Posterior cingulate gyrus (tissue), 11 donors: ENCODE measurements at regions not wholly inside any gene's neighbourhood (a gene's known extent, or its start where the extent isn't known, plus 50 kb on each side); places are given as distances from the start of the nearest gene placed in this dataset.

Experiments
- DNase-seq, 10 donors: peaks; one replicate each; pipeline versions ENCODE4 v3.0.0 to v3.0.0-alpha.2; 2020 to 2021; ENCODE audit warnings: mixed read lengths in 3 of 10
- intact Hi-C: fragments of 100-400 bp; cut with DNase I; formaldehyde crosslinking; loops from one replicate; pipeline ENCODE4 v1.15.1; 2023

- intact Hi-C loops = no loop called here
- DNase-seq = no peak
Observed at GRCh38 chr5:93079046-93079445, 502.0 kb downstream of the NR2F1-AS1 start.

- peak; percentile 28 to 91 (median 51) for DNase-seq
- intact Hi-C loops = no loop called here
Observed at GRCh38 chr5:93078082-93079038, 502.7 kb downstream of the NR2F1-AS1 start.

GRCh38 chr5:93076566-93076965, 504.5 kb downstream of the NR2F1-AS1 start:
- intact Hi-C loops = no loop called here
- no peak for DNase-seq

GRCh38 chr5:93076096-93076495, 504.9 kb downstream of the NR2F1-AS1 start:
- intact Hi-C loops = no loop called here
- DNase-seq = no peak

GRCh38 chr5:93073547-93073946, 507.5 kb downstream of the NR2F1-AS1 start:
- intact Hi-C loops = no loop called here

GRCh38 chr5:93072831-93073459, 508.1 kb downstream of the NR2F1-AS1 start:
- no peak for DNase-seq
- intact Hi-C loops = no loop called here

More at GRCh38 chr5:93073547-93073946, 507.5 kb downstream of the NR2F1-AS1 start:
- DNase-seq = no peak

- intact Hi-C loops = no loop called here
- DNase-seq = no peak
Observed at GRCh38 chr5:93071710-93072109, 509.3 kb downstream of the NR2F1-AS1 start.

GRCh38 chr5:93070938-93071337, 510.1 kb downstream of the NR2F1-AS1 start:
- DNase-seq = no peak
- intact Hi-C loops = no loop called here

GRCh38 chr5:93069276-93069675, 511.7 kb downstream of the NR2F1-AS1 start:
- intact Hi-C loops = no loop called here
- no peak for DNase-seq

GRCh38 chr5:93062548-93062947, 518.5 kb downstream of the NR2F1-AS1 start:
- no peak for DNase-seq
- intact Hi-C loops = no loop called here

GRCh38 chr5:93058309-93058708, 522.7 kb downstream of the NR2F1-AS1 start:
- no peak for DNase-seq
- intact Hi-C loops = loop anchor here (5.0 kb wide), 1 partner anchor 136 kb away; no protein-coding TSS in a partner anchor

- DNase-seq = no peak
- intact Hi-C loops = loop anchor here (5.0 kb wide), 1 partner anchor 135 kb away; no protein-coding TSS in a partner anchor
Observed at GRCh38 chr5:93057311-93057710, 523.7 kb downstream of the NR2F1-AS1 start.

GRCh38 chr5:93055971-93056370, 525.0 kb downstream of the NR2F1-AS1 start:
- intact Hi-C loops = loop anchor here (5.0 kb wide), 1 partner anchor 134 kb away; no protein-coding TSS in a partner anchor
- no peak for DNase-seq

GRCh38 chr5:93055561-93055960, 525.5 kb downstream of the NR2F1-AS1 start:
- DNase-seq = no peak
- intact Hi-C loops = loop anchor here (5.0 kb wide), 1 partner anchor 133 kb away; no protein-coding TSS in a partner anchor

- intact Hi-C loops = loop anchor here (5.0 kb wide), 1 partner anchor 132 kb away; no protein-coding TSS in a partner anchor
- no peak for DNase-seq
Observed at GRCh38 chr5:93054424-93055163, 526.4 kb downstream of the NR2F1-AS1 start.

GRCh38 chr5:93053825-93054224, 527.2 kb downstream of the NR2F1-AS1 start:
- intact Hi-C loops = no loop called here
- DNase-seq = no peak

GRCh38 chr5:93048858-93049257, 532.2 kb downstream of the NR2F1-AS1 start:
- no peak for DNase-seq
- intact Hi-C loops = no loop called here

- no peak for DNase-seq
- intact Hi-C loops = no loop called here
Observed at GRCh38 chr5:93044859-93045666, 536.0 kb downstream of the NR2F1-AS1 start.

GRCh38 chr5:93039888-93040287, 541.1 kb downstream of the NR2F1-AS1 start:
- intact Hi-C loops = no loop called here
- no peak for DNase-seq
